ENCODE measurements at regions not wholly inside any gene's neighbourhood (a gene's known extent, or its start where the extent isn't known, plus 50 kb on each side); places are given as distances from the start of the nearest gene placed in this dataset.

GRCh38 chr6:132936646-132937045 is 122.3 kb downstream of the RPS12 start:
- peak in 1 of 2 experiments; percentile 85; a peak in 2 of 4 replicates for TF ChIP-seq EP300 (IDR thresholded peaks at IDR 0.05; ENCODE audit: borderline replicate concordance in 1 of 2, low read depth in 1 of 2, low read length in 1 of 2)
- TF ChIP-seq POLR2AphosphoS5 (IDR thresholded peaks at IDR 0.05; ENCODE audit: low read depth, low read length) = no peak

All from SK-N-SH (cell line).